ENCODE measurements at regions not wholly inside any gene's neighbourhood (a gene's known extent, or its start where the extent isn't known, plus 50 kb on each side); places are given as distances from the start of the nearest gene placed in this dataset.

- Histone ChIP-seq H3K4me3 (ENCODE audit: low read length in 2 of 2) (no peak overlapping the region), H3K4me1 (ENCODE audit: control insufficient read depth, insufficient read depth, low read length) (peaks cover 33% of the 10 kb centered on the region), H3K36me3 (ENCODE audit: control insufficient read depth in 2 of 2, insufficient read depth in 2 of 2, low read length in 2 of 2) (no peaks in the 10 kb centered on the region), H3K9ac (ENCODE audit: low read length in 2 of 2) (no peak overlapping the region), H3K27ac (ENCODE audit: low read length) (peak overlapping the region; percentile 41), H3K9me3 (ENCODE audit: control insufficient read depth in 2 of 2, low read length in 2 of 2) (no peaks in the 10 kb centered on the region), H3K27me3 (ENCODE audit: control insufficient read depth in 1 of 2, insufficient read depth in 2 of 2, low read length in 2 of 2) (no peaks in the 10 kb centered on the region)
These were observed 265.1 kb upstream of the SIX2 start for GRCh38 chr2:45274250-45274926.

- Histone ChIP-seq H3K9ac (ENCODE audit: low read length in 2 of 2) (no peak overlapping the region), H3K9me3 (ENCODE audit: control insufficient read depth in 2 of 2, low read length in 2 of 2) (no peaks in the 10 kb centered on the region), H3K4me3 (ENCODE audit: low read length in 2 of 2) (no peak overlapping the region), H3K4me1 (ENCODE audit: control insufficient read depth, insufficient read depth, low read length) (peaks cover 39% of the 10 kb centered on the region), H3K27me3 (ENCODE audit: control insufficient read depth in 1 of 2, insufficient read depth in 2 of 2, low read length in 2 of 2) (no peaks in the 10 kb centered on the region), H3K36me3 (ENCODE audit: control insufficient read depth in 2 of 2, insufficient read depth in 2 of 2, low read length in 2 of 2) (no peaks in the 10 kb centered on the region), H3K27ac (ENCODE audit: low read length) (peak overlapping the region; percentile 41)
These were observed 264.4 kb upstream of the SIX2 start for GRCh38 chr2:45273412-45274249.

- Histone ChIP-seq H3K9ac (ENCODE audit: low read length in 2 of 2) (no peak overlapping the region), H3K9me3 (ENCODE audit: control insufficient read depth in 2 of 2, low read length in 2 of 2) (no peaks in the 10 kb centered on the region), H3K4me3 (ENCODE audit: low read length in 2 of 2) (no peak overlapping the region), H3K27me3 (ENCODE audit: control insufficient read depth in 1 of 2, insufficient read depth in 2 of 2, low read length in 2 of 2) (no peaks in the 10 kb centered on the region), H3K4me1 (ENCODE audit: control insufficient read depth, insufficient read depth, low read length) (peaks cover 39% of the 10 kb centered on the region), H3K36me3 (ENCODE audit: control insufficient read depth in 2 of 2, insufficient read depth in 2 of 2, low read length in 2 of 2) (no peaks in the 10 kb centered on the region), H3K27ac (ENCODE audit: low read length) (no peak overlapping the region)
These were observed 263.5 kb upstream of the SIX2 start for GRCh38 chr2:45272549-45273265.

GRCh38 chr2:45269149-45269793, 260.0 kb upstream of the SIX2 start:
- Histone ChIP-seq H3K9me3 (ENCODE audit: control insufficient read depth in 2 of 2, low read length in 2 of 2) (no peaks in the 10 kb centered on the region), H3K9ac (ENCODE audit: low read length in 2 of 2) (no peak overlapping the region), H3K36me3 (ENCODE audit: control insufficient read depth in 2 of 2, insufficient read depth in 2 of 2, low read length in 2 of 2) (no peaks in the 10 kb centered on the region), H3K27me3 (ENCODE audit: control insufficient read depth in 1 of 2, insufficient read depth in 2 of 2, low read length in 2 of 2) (no peaks in the 10 kb centered on the region), H3K4me1 (ENCODE audit: control insufficient read depth, insufficient read depth, low read length) (peaks cover 32% of the 10 kb centered on the region), H3K27ac (ENCODE audit: low read length) (peak overlapping the region; percentile 24), H3K4me3 (ENCODE audit: low read length in 2 of 2) (no peak overlapping the region)

- no peak overlapping the region for H3K9ac ChIP-seq (ENCODE audit: low read length in 2 of 2)
- peaks cover 27% of the 10 kb centered on the region for H3K4me1 ChIP-seq (ENCODE audit: control insufficient read depth, insufficient read depth, low read length)
- H3K36me3 ChIP-seq (ENCODE audit: control insufficient read depth in 2 of 2, insufficient read depth in 2 of 2, low read length in 2 of 2): no peaks in the 10 kb centered on the region
- H3K27me3 ChIP-seq (ENCODE audit: control insufficient read depth in 1 of 2, insufficient read depth in 2 of 2, low read length in 2 of 2): no peaks in the 10 kb centered on the region
- no peaks in the 10 kb centered on the region for H3K9me3 ChIP-seq (ENCODE audit: control insufficient read depth in 2 of 2, low read length in 2 of 2)
- H3K4me3 ChIP-seq (ENCODE audit: low read length in 2 of 2): peak overlapping the region in 1 of 2 donors; percentile 17
- H3K27ac ChIP-seq (ENCODE audit: low read length): peak overlapping the region; percentile 55
These were observed 259.4 kb upstream of the SIX2 start for GRCh38 chr2:45268631-45269030.

GRCh38 chr2:45267062-45267792, 258.0 kb upstream of the SIX2 start:
- Histone ChIP-seq H3K4me1 (ENCODE audit: control insufficient read depth, insufficient read depth, low read length) (peaks cover 25% of the 10 kb centered on the region), H3K27me3 (ENCODE audit: control insufficient read depth in 1 of 2, insufficient read depth in 2 of 2, low read length in 2 of 2) (no peaks in the 10 kb centered on the region), H3K36me3 (ENCODE audit: control insufficient read depth in 2 of 2, insufficient read depth in 2 of 2, low read length in 2 of 2) (no peaks in the 10 kb centered on the region)

GRCh38 chr2:45265336-45265735, 256.1 kb upstream of the SIX2 start:
- Histone ChIP-seq H3K4me3 (ENCODE audit: low read length in 2 of 2) (no peak overlapping the region), H3K36me3 (ENCODE audit: control insufficient read depth in 2 of 2, insufficient read depth in 2 of 2, low read length in 2 of 2) (no peaks in the 10 kb centered on the region), H3K4me1 (ENCODE audit: control insufficient read depth, insufficient read depth, low read length) (peaks cover 24% of the 10 kb centered on the region), H3K9me3 (ENCODE audit: control insufficient read depth in 2 of 2, low read length in 2 of 2) (no peaks in the 10 kb centered on the region), H3K27ac (ENCODE audit: low read length) (no peak overlapping the region), H3K27me3 (ENCODE audit: control insufficient read depth in 1 of 2, insufficient read depth in 2 of 2, low read length in 2 of 2) (no peaks in the 10 kb centered on the region), H3K9ac (ENCODE audit: low read length in 2 of 2) (no peak overlapping the region)

More at GRCh38 chr2:45267062-45267792, 258.0 kb upstream of the SIX2 start:
- Histone ChIP-seq H3K9ac (ENCODE audit: low read length in 2 of 2) (no peak overlapping the region), H3K4me3 (ENCODE audit: low read length in 2 of 2) (no peak overlapping the region), H3K27ac (ENCODE audit: low read length) (no peak overlapping the region), H3K9me3 (ENCODE audit: control insufficient read depth in 2 of 2, low read length in 2 of 2) (no peaks in the 10 kb centered on the region)

GRCh38 chr2:45264227-45265225, 255.3 kb upstream of the SIX2 start:
- no peak overlapping the region for H3K27ac ChIP-seq (ENCODE audit: low read length)

GRCh38 chr2:45263147-45263546, 253.9 kb upstream of the SIX2 start:
- Histone ChIP-seq H3K36me3 (ENCODE audit: control insufficient read depth in 2 of 2, insufficient read depth in 2 of 2, low read length in 2 of 2) (no peaks in the 10 kb centered on the region), H3K4me3 (ENCODE audit: low read length in 2 of 2) (no peak overlapping the region), H3K4me1 (ENCODE audit: control insufficient read depth, insufficient read depth, low read length) (peaks cover 16% of the 10 kb centered on the region), H3K9ac (ENCODE audit: low read length in 2 of 2) (no peak overlapping the region), H3K27ac (ENCODE audit: low read length) (no peak overlapping the region), H3K27me3 (ENCODE audit: control insufficient read depth in 1 of 2, insufficient read depth in 2 of 2, low read length in 2 of 2) (no peaks in the 10 kb centered on the region), H3K9me3 (ENCODE audit: control insufficient read depth in 2 of 2, low read length in 2 of 2) (no peaks in the 10 kb centered on the region)

More at GRCh38 chr2:45264227-45265225, 255.3 kb upstream of the SIX2 start:
- H3K27me3 ChIP-seq (ENCODE audit: control insufficient read depth in 1 of 2, insufficient read depth in 2 of 2, low read length in 2 of 2): no peaks in the 10 kb centered on the region
- no peak overlapping the region for H3K4me3 ChIP-seq (ENCODE audit: low read length in 2 of 2)
- no peaks in the 10 kb centered on the region for H3K9me3 ChIP-seq (ENCODE audit: control insufficient read depth in 2 of 2, low read length in 2 of 2)
- no peaks in the 10 kb centered on the region for H3K36me3 ChIP-seq (ENCODE audit: control insufficient read depth in 2 of 2, insufficient read depth in 2 of 2, low read length in 2 of 2)
- no peak overlapping the region for H3K9ac ChIP-seq (ENCODE audit: low read length in 2 of 2)
- H3K4me1 ChIP-seq (ENCODE audit: control insufficient read depth, insufficient read depth, low read length): peaks cover 21% of the 10 kb centered on the region
